ENCODE measurements at regions not wholly inside any gene's neighbourhood (a gene's known extent, or its start where the extent isn't known, plus 50 kb on each side); places are given as distances from the start of the nearest gene placed in this dataset.

DNA sequence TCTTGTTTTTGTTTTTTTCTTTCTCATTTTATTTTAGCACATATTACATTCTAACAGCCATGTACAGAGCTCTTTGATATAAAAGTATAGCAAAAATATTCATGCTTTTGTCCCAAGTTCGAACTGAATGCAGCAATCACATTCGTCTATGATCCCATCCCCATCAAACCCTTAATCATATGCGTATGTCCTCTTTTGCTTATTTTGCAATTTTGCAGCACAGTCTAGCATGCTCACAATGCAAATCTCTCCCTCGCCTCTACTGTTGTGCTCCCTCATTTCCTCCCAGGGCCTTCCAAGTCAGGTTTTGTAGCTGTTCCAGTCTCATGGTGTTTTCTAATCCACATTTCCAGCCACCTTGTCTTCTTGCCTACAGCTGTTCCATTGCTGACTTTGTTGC is 144.6 kb upstream of the VEPH1 start:
- H3K36me3 Mint-ChIP-seq (ENCODE audit: low read depth): no peaks in the 10 kb centered on the region
- no peaks in the 10 kb centered on the region for H3K4me1 Mint-ChIP-seq (ENCODE audit: low read depth)
- H3K27me3 Mint-ChIP-seq (ENCODE audit: low read depth): peaks cover 39% of the 10 kb centered on the region
- DNase-seq (ENCODE audit: low spot score): no peak
- H3K4me3 Mint-ChIP-seq (ENCODE audit: unreplicated experiment): no peak overlapping the region
- no peaks in the 10 kb centered on the region for H3K9me3 Mint-ChIP-seq (ENCODE audit: low read depth)
- no peak overlapping the region for H3K27ac Mint-ChIP-seq (ENCODE audit: unreplicated experiment)
- TF ChIP-seq, protein P1, sequence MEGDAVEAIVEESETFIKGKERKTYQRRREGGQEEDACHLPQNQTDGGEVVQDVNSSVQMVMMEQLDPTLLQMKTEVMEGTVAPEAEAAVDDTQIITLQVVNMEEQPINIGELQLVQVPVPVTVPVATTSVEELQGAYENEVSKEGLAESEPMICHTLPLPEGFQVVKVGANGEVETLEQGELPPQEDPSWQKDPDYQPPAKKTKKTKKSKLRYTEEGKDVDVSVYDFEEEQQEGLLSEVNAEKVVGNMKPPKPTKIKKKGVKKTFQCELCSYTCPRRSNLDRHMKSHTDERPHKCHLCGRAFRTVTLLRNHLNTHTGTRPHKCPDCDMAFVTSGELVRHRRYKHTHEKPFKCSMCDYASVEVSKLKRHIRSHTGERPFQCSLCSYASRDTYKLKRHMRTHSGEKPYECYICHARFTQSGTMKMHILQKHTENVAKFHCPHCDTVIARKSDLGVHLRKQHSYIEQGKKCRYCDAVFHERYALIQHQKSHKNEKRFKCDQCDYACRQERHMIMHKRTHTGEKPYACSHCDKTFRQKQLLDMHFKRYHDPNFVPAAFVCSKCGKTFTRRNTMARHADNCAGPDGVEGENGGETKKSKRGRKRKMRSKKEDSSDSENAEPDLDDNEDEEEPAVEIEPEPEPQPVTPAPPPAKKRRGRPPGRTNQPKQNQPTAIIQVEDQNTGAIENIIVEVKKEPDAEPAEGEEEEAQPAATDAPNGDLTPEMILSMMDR (IDR thresholded peaks at IDR 0.05): no peak

DNA sequence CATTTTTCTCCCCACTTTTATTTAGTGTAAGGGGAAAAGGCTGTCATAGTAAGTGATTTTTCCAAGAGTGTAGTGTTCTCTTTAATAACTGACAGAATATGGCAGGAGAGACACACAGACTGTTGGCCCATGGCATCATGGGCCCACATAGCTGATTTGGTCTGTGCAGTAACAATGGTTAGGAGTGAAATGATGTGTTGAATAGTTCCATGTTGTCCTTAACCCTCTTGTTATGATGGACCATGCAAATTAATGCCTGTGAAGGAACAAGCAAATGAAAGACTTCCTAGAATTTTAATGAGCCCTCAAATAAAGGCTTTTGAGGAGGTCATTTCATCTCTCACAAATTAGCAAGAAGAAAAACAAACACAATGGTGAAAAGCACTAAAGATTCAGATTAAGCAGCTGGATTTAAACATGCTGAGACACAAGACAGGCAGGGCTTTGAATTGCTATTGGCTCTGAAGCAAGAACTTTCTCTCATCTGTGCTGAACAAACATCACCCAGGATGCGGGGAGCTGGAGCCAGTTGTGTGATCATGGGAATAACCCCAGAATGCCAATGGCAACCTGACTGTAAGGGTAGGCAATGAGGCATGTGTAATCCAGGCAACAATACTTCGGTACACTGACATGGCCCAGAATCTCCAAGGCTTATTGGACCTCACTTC is 136.7 kb upstream of the VEPH1 start:
- no peaks in the 10 kb centered on the region for H3K4me1 Mint-ChIP-seq (ENCODE audit: low read depth)

DNA sequence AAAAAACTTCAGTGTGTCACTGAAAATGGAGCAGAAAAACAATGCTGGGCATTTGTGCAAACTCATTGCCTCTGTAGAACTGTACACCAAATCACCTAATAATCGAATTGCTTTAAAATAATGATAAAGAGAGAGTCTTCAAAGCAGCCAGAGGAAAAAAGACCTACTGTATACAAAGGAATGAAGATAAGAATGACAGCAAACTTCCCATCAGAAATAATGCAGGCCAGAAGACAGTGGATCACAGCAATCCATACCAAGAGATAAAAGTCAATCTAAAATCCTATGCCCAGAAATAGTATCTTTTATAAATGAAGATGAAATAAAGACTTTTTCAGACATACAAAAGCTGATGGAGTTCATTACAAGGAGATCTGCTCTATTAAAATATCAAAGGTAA is 134.7 kb upstream of the VEPH1 start:
- H3K4me1 Mint-ChIP-seq (ENCODE audit: low read depth): no peaks in the 10 kb centered on the region
- no peak overlapping the region for H3K4me3 Mint-ChIP-seq (ENCODE audit: unreplicated experiment)
- no peak for DNase-seq (ENCODE audit: low spot score)
- H3K27ac Mint-ChIP-seq (ENCODE audit: unreplicated experiment): no peak overlapping the region
- TF ChIP-seq, protein P1 (IDR thresholded peaks at IDR 0.05): no peak
- H3K27me3 Mint-ChIP-seq (ENCODE audit: low read depth): peaks cover 32% of the 10 kb centered on the region
- peaks cover 5% of the 10 kb centered on the region for H3K36me3 Mint-ChIP-seq (ENCODE audit: low read depth)
- peaks cover 17% of the 10 kb centered on the region for H3K9me3 Mint-ChIP-seq (ENCODE audit: low read depth)

More for the DNA sequence above, 136.7 kb upstream of the VEPH1 start:
- Mint-ChIP-seq H3K27me3 (ENCODE audit: low read depth) (peaks cover 39% of the 10 kb centered on the region), H3K27ac (ENCODE audit: unreplicated experiment) (no peak overlapping the region), H3K9me3 (ENCODE audit: low read depth) (peaks cover 17% of the 10 kb centered on the region), H3K36me3 (ENCODE audit: low read depth) (peaks cover 5% of the 10 kb centered on the region), H3K4me3 (ENCODE audit: unreplicated experiment) (no peak overlapping the region)
- TF ChIP-seq, protein P1 (IDR thresholded peaks at IDR 0.05): no peak
- no peak for DNase-seq (ENCODE audit: low spot score)

DNA sequence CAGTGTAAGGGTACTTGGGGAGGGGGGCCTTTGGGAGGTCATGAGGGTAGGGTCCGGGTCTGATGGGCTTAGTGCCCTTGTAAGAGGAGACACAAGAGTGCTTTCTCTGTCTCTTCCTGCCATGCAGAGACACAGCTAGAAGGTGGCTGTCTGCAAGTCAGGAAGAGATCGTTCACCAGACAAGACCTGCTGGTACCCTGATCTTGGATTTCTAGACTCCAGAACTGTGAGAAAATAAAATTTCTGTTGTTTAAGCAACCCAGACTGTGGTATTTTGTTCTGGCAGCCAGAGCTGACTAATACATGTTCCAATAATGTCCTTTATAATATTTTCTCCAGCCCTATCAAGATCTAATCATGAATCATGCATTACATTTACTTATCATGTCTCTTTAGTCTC is 130.0 kb upstream of the VEPH1 start:
- peaks cover 14% of the 10 kb centered on the region for H3K9me3 Mint-ChIP-seq (ENCODE audit: low read depth)
- no peak overlapping the region for H3K27ac Mint-ChIP-seq (ENCODE audit: unreplicated experiment)

DNA sequence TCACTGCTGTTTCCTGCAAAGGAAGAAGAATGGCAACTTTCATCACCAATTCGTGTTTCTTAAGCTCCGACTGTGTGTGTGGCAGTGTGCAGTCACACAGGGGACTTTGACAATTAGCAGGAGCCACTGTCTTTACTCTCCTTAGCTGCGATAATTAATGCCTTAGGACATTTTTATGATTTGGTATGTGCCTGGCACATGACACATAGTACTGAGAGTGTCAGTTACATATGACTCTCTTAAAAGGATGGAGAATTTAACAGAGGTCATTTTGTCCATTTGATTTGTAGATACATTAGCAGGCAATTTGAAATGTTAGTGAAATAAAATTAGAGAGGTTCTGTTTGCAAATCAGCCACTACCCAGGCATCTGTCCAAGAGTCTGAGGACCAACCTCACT is 128.9 kb upstream of the VEPH1 start:
- peaks cover under 1% of the 10 kb centered on the region for H3K36me3 Mint-ChIP-seq (ENCODE audit: low read depth)
- peaks cover 2% of the 10 kb centered on the region for H3K9me3 Mint-ChIP-seq (ENCODE audit: low read depth)
- no peak overlapping the region for H3K27ac Mint-ChIP-seq (ENCODE audit: unreplicated experiment)
- no peak overlapping the region for H3K4me3 Mint-ChIP-seq (ENCODE audit: unreplicated experiment)
- peaks cover 6% of the 10 kb centered on the region for H3K4me1 Mint-ChIP-seq (ENCODE audit: low read depth)
- peaks cover 63% of the 10 kb centered on the region for H3K27me3 Mint-ChIP-seq (ENCODE audit: low read depth)
- TF ChIP-seq, protein P1 (IDR thresholded peaks at IDR 0.05): no peak
- no peak for DNase-seq (ENCODE audit: low spot score)

More for the DNA sequence above, 130.0 kb upstream of the VEPH1 start:
- Mint-ChIP-seq H3K36me3 (ENCODE audit: low read depth) (peaks cover 5% of the 10 kb centered on the region), H3K4me3 (ENCODE audit: unreplicated experiment) (no peak overlapping the region), H3K4me1 (ENCODE audit: low read depth) (peaks cover 6% of the 10 kb centered on the region), H3K27me3 (ENCODE audit: low read depth) (peaks cover 60% of the 10 kb centered on the region)
- no peak for DNase-seq (ENCODE audit: low spot score)
- TF ChIP-seq, protein P1 (IDR thresholded peaks at IDR 0.05): no peak
